ENCODE measurements at regions not wholly inside any gene's neighbourhood (a gene's known extent, or its start where the extent isn't known, plus 50 kb on each side); places are given as distances from the start of the nearest gene placed in this dataset.

DNA sequence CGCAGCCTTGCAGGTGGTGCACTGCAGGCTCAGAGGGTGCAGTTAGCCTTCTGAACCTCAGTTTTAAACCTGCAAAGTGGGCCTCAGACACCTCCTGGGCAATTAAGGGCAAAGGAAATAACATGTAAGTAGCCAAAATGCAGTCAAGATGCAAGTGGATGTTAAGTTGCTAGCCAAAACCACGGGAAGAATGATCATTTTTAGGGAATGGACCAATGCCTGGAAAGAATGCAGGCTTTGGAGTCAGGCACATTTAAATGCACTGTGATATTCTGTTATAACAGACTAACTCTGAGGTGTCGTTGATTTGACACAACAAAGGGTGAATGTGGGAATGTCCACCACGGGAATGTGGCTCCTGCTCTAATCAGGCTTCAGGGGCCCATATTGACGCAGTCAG is 57.9 kb upstream of the PTGFRN start:
- no peak for TF ChIP-seq EZH2 (IDR thresholded peaks at IDR 0.05; ENCODE audit: borderline replicate concordance, insufficient read depth, low read depth, low read length, poor library complexity, severe bottlenecking)
- no peak for TF ChIP-seq CTCF (IDR thresholded peaks at IDR 0.05)
